Urinary bladder (tissue), 3 donors: ENCODE measurements at regions not wholly inside any gene's neighbourhood (a gene's known extent, or its start where the extent isn't known, plus 50 kb on each side); places are given as distances from the start of the nearest gene placed in this dataset.

ENCODE experiments used
- DNase-seq: peaks from one replicate; pipeline ENCODE4 v3.0.0-alpha.2; 2015; ENCODE audit errors: extremely low spot score
- H3K27ac ChIP-seq: one replicate; pipeline ENCODE4 v1.5.1; 2013; ENCODE audit warnings: low read depth, mild to moderate bottlenecking, moderate library complexity
- H3K36me3 ChIP-seq: one replicate; pipeline ENCODE4 v1.6.1; 2013; ENCODE audit warnings: mild to moderate bottlenecking, moderate library complexity; ENCODE audit not compliant: insufficient read depth
- H3K4me1 ChIP-seq: one replicate; pipeline ENCODE4 v1.6.1; 2013; ENCODE audit warnings: mild to moderate bottlenecking, moderate library complexity; ENCODE audit not compliant: insufficient read depth
- H3K4me3 ChIP-seq: one replicate; pipeline ENCODE4 v1.5.1; 2013; ENCODE audit warnings: low read depth, low read length
- WGBS: extraction: QIAGEN DNeasy Blood & Tissue Kit; methylation state at CpG from one replicate; pipeline ENCODE4 v1.1.7; 2013; 5-methylcytosine and 5-hydroxymethylcytosine counted together
- donor health status: healthy with polysubstance abuse.
- donor health status: healthy.

DNA sequence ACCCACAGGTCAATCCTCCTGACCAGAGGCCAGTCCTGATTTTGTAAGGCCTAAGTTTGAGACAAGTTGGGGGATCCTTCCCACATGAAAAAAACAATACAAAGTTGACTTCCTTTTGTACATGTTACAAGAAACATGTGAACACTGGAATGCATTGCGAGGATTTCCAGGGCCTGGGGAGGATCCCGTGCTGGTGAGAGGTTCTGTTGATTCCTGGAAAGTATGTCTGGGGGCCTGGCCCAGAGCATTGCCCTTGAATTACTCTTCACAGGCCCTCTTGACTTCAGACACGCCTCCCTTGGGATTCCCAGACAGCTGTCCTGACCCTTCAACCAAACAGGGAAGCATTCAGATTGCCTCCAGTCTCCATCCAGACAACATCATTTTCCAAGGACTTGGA is 234.2 kb upstream of the IRX2 start:
- H3K27ac ChIP-seq = no peak overlapping the region

DNA sequence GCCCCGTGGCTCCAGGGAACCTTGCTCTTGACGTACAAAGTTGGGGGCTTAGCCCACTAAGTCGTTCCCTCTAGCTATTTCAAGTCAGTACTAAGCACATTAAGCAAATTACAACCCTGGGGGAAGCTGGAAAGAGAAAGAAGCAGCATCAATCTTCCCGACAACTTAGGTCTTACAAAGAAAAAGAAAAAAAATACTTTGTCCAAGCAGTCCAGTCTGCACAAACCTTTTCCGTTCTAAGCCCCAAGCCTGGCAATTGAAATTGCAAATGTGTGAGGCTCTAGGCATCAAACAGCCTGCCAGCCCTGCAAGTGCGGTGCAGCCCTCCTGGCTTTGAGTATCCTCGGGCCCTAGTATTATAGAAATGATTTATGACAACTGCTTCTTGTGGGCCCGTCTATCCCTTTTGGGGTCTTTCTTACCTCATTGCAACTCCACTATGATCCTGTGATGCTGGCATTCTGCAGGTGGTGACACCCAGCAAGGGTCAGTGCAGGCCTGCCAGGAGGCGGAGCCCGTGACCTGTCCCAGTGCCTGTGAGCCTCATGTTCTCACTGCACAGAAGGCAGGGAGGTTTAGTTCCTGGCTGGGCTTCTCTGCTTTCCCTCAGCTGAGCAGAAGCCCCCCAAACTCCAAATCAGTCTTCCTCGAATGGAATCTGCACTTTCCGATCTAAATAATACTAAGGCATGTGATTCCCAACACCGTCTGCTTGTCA is 232.3 kb upstream of the IRX2 start:
- Histone ChIP-seq H3K4me1 (no peaks in the 10 kb centered on the region), H3K4me3 (no peak overlapping the region), H3K27ac (no peak overlapping the region), H3K36me3 (no peaks in the 10 kb centered on the region)
- no peak for DNase-seq
- 65% methylated on average over 13 of the region's 13 CpGs for whole genome bisulfite sequencing

More for the DNA sequence above, 234.2 kb upstream of the IRX2 start:
- no peak for DNase-seq
- Histone ChIP-seq H3K36me3 (no peaks in the 10 kb centered on the region), H3K4me1 (no peaks in the 10 kb centered on the region), H3K4me3 (no peak overlapping the region)
- WGBS = 70% methylated on average over 3 of the region's 3 CpGs

GRCh38 chr5:2981652-2982051 is 230.2 kb upstream of the IRX2 start:
- WGBS = 66% methylated on average over 9 of the region's 9 CpGs
- H3K4me1 ChIP-seq = no peaks in the 10 kb centered on the region
- H3K27ac ChIP-seq = no peak overlapping the region
- no peak for DNase-seq
- H3K36me3 ChIP-seq = no peaks in the 10 kb centered on the region
- no peak overlapping the region for H3K4me3 ChIP-seq

DNA sequence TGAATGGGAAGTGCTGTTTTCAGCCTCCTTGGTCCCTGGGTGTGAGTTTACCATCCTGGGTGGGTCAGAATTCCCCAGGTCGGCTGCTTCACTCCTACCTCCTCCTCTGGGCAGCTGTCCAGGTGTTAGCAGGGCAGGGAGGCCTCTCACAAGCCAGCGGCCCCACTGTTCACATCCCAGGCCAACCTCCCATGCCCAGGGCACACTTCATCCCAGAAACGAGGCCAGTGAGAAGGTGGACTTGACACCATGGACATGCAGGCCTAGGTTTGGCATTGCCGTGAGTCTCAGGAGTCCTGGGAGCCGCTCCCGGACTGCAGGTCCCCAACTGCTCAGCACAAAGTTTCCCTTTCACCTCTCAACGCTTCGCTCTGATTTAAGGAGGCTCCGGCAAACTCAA is 229.6 kb upstream of the IRX2 start:
- Histone ChIP-seq H3K36me3 (no peaks in the 10 kb centered on the region), H3K27ac (no peak overlapping the region), H3K4me3 (no peak overlapping the region), H3K4me1 (no peaks in the 10 kb centered on the region)
- 75% methylated on average over 9 of the region's 9 CpGs for WGBS
- no peak for DNase-seq

DNA sequence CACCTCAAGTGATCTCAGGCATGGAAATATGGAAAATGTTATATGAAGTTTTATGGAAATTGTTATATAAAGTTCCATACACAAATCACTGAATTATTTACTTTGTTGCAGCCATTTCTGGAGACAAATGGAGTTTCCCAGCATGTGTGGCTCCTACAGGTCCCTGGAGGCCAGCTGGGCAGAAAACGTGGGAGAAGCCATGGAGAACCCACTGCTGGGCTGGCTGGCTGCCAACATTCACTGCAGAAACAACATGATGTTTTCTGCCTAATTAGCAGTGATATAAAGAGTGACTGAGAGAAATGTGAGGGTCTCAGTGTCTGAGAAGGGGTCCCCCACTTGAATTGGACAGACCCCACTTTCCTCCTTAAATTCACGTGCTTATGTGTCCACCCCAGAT is 208.8 kb upstream of the IRX2 start:
- WGBS = 51% methylated on average over 2 of the region's 2 CpGs
- DNase-seq = no peak
- no peaks in the 10 kb centered on the region for H3K4me1 ChIP-seq
- no peak overlapping the region for H3K27ac ChIP-seq
- no peaks in the 10 kb centered on the region for H3K36me3 ChIP-seq
- no peak overlapping the region for H3K4me3 ChIP-seq

DNA sequence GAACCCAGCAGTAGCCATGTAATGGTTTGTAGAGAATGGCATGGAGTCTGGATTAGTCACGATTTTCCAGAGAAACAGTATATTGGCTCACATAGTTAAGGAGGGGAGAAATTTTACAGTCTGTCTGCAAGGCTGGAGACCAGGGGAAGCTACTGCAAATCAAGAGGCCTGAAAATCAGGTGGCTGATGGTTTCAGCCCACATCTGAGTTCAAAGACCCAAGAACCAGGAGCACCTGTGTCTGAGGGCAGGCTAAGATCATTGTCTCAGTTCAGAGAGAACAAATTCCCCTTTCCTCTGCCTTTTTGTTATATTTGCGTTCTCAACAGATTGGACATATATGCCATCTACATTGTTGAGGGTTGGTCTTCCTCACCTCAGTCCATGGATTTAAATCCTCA is 207.5 kb upstream of the IRX2 start:
- H3K4me1 ChIP-seq = no peaks in the 10 kb centered on the region
- no peak overlapping the region for H3K27ac ChIP-seq
- H3K36me3 ChIP-seq = no peaks in the 10 kb centered on the region
- 79% methylated on average over 2 of the region's 2 CpGs for WGBS
- no peak for DNase-seq
- no peak overlapping the region for H3K4me3 ChIP-seq

DNA sequence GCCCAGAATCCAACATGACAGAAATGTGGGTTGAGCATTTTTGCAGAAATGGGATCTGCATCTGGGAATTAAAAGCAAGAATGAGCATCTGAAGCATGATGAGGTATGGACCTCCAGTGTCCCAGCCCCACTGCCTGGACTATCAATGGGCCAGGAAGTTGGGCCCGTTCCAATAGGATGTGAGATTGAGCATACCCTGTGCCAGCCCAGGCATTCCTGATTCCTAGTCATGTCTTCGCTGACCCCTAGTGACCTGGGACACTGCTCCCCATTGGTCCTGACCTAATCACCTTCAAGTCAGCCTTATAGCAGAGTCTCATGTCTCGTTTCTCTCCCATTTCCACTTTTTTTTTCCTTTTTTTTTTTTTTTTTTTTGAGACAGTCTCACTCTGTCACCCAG is 197.4 kb upstream of the IRX2 start:
- Histone ChIP-seq H3K27ac (no peak overlapping the region), H3K4me1 (no peaks in the 10 kb centered on the region), H3K4me3 (no peak overlapping the region), H3K36me3 (no peaks in the 10 kb centered on the region)
- WGBS = 60% methylated on average over 3 of the region's 3 CpGs
- no peak for DNase-seq

DNA sequence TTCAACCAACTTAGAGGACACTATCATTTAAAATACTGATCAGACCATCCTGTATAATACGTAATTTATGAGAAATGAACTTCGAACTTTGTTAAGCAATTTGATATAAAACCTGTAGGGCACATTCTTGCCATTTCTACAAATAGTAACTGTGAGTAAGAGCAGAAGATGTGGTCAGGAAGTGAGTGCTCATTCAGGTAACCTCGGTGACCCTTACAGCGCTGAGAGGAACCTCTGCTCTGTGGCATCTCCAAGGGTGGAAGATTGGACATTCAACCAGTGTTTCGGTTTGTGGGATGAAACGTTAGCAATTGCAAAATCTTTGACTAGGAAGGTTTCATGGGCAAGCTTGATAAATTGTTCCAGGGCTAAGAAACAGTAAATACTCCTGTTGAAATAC is 194.8 kb upstream of the IRX2 start:
- no peak overlapping the region for H3K27ac ChIP-seq
- WGBS = 75% methylated on average over 6 of the region's 6 CpGs
- H3K36me3 ChIP-seq = no peaks in the 10 kb centered on the region
- no peaks in the 10 kb centered on the region for H3K4me1 ChIP-seq
- DNase-seq = no peak
- no peak overlapping the region for H3K4me3 ChIP-seq

- 88% methylated on average over 4 of the region's 4 CpGs for WGBS
- Histone ChIP-seq H3K36me3 (no peaks in the 10 kb centered on the region), H3K4me1 (no peaks in the 10 kb centered on the region), H3K4me3 (no peak overlapping the region), H3K27ac (no peak overlapping the region)
- DNase-seq = no peak
Measured at GRCh38 chr5:2936413-2936812, 184.9 kb upstream of the IRX2 start.

- WGBS = 87% methylated on average over 10 of the region's 10 CpGs
- no peak for DNase-seq
Measured at GRCh38 chr5:2929779-2930178, 178.3 kb upstream of the IRX2 start.

DNA sequence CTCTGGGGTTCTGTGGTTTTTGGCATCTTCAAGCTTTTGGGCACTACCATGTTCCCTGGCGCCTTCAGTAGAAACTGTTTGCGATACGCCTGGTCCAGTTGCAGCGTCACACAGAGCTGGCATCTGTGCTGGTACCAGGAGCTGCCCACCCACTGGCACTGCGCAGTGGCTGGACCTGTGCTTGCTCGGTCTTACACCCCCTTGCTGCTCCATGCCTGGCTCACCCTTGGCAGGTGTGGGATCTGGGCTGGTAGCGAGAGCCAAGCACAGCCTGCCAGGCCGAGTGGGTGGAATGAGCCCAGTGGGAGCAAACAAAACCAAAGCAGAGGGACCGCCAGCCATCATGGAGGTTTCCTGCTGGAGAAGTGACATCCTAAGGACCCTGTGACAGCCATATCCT is 170.2 kb upstream of the IRX2 start:
- DNase-seq = no peak
- Histone ChIP-seq H3K27ac (no peak overlapping the region), H3K36me3 (no peaks in the 10 kb centered on the region), H3K4me3 (no peak overlapping the region), H3K4me1 (no peaks in the 10 kb centered on the region)
- 98% methylated on average over 9 of the region's 9 CpGs for WGBS

More at GRCh38 chr5:2929779-2930178, 178.3 kb upstream of the IRX2 start:
- Histone ChIP-seq H3K4me3 (no peak overlapping the region), H3K4me1 (no peaks in the 10 kb centered on the region), H3K36me3 (no peaks in the 10 kb centered on the region), H3K27ac (no peak overlapping the region)

GRCh38 chr5:2921176-2921575 is 169.7 kb upstream of the IRX2 start:
- Histone ChIP-seq H3K4me1 (no peaks in the 10 kb centered on the region), H3K36me3 (no peaks in the 10 kb centered on the region), H3K4me3 (no peak overlapping the region), H3K27ac (no peak overlapping the region)
- no peak for DNase-seq
- WGBS = 91% methylated on average over 5 of the region's 5 CpGs

- Histone ChIP-seq H3K36me3 (no peaks in the 10 kb centered on the region), H3K4me1 (no peaks in the 10 kb centered on the region), H3K27ac (no peak overlapping the region), H3K4me3 (no peak overlapping the region)
- WGBS = 82% methylated on average over 5 of the region's 5 CpGs
- no peak for DNase-seq
Measured at GRCh38 chr5:2920312-2920711, 168.8 kb upstream of the IRX2 start.

DNA sequence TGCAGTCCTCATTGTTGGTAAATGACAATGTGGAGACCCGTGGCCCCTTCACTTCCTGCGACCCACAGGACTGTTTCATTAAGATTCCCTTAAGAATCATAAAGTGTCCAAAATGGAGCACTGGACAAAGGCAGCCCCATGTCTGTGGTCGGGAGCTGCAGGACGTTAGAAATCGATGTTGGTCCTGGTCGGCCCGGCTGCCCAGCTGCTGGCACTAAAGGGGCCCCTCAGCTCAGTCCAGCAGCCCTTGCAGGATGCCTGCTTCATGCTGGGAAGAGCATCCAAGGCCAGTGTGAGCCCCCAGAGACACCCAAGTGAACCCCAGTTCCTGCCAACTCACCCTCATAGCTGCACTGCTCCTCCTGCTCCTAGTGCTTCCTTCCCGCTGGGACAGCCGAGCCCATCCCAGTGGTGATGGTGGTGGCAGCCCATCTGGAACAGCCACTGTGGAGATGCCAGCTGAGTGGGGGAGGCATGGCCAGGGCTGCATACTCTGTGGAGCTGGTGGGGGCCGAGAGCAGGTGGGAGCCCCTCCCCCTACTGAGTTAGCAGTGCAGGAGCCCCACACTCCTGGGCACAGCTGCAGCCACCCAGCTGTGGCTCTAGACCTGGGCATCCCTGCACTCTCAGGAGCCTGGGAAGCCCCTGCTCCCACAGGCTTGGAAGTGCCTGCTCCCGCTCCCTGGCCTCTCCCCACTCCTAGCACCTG is 168.0 kb upstream of the IRX2 start:
- DNase-seq = no peak
- Histone ChIP-seq H3K4me3 (no peak overlapping the region), H3K27ac (no peak overlapping the region), H3K4me1 (no peaks in the 10 kb centered on the region), H3K36me3 (no peaks in the 10 kb centered on the region)
- 91% methylated on average over 11 of the region's 11 CpGs for WGBS
